ENCODE measurements at regions not wholly inside any gene's neighbourhood (a gene's known extent, or its start where the extent isn't known, plus 50 kb on each side); places are given as distances from the start of the nearest gene placed in this dataset.

GRCh38 chr6:23754197-23754596 lies 371.8 kb upstream of the NRSN1 start:
- Histone ChIP-seq H3K4me3 (no peak overlapping the region), H3K9me3 (no peaks in the 10 kb centered on the region), H3K27ac (no peak overlapping the region), H3K4me1 (no peaks in the 10 kb centered on the region), H3K27me3 (no peaks in the 10 kb centered on the region), H3K36me3 (replicated peaks in 1 of 2; ENCODE audit: insufficient read depth in 1 of 2, low read depth in 2 of 2) (no peaks in the 10 kb centered on the region)
- intact Hi-C loops (cut with DNase I): no loop called here
- ATAC-seq: no peak
- TF ChIP-seq CTCF (IDR thresholded peaks at IDR 0.05): no peak
- no peak for TF ChIP-seq POLR2A (IDR thresholded peaks at IDR 0.05)
- WGBS, 2 donors: 64 to 65% methylated on average over 1 of the region's 1 CpG
- no peak for DNase-seq

GRCh38 chr6:23775127-23775526 lies 350.9 kb upstream of the NRSN1 start:
- Histone ChIP-seq H3K4me1 (no peaks in the 10 kb centered on the region), H3K27ac (no peak overlapping the region), H3K9me3 (no peaks in the 10 kb centered on the region), H3K27me3 (no peaks in the 10 kb centered on the region), H3K36me3 (replicated peaks in 1 of 2; ENCODE audit: insufficient read depth in 1 of 2, low read depth in 2 of 2) (no peaks in the 10 kb centered on the region), H3K4me3 (no peak overlapping the region)
- WGBS, 2 donors: 60 to 62% methylated on average over 5 of the region's 5 CpGs
- ATAC-seq (no peak), DNase-seq (no peak)
- TF ChIP-seq POLR2A (IDR thresholded peaks at IDR 0.05) (no peak), CTCF (IDR thresholded peaks at IDR 0.05) (no peak)
- intact Hi-C loops (cut with DNase I): no loop called here

GRCh38 chr6:23783901-23784300 lies 342.1 kb upstream of the NRSN1 start:
- Histone ChIP-seq H3K27ac (no peak overlapping the region), H3K4me1 (no peaks in the 10 kb centered on the region), H3K36me3 (replicated peaks in 1 of 2; ENCODE audit: insufficient read depth in 1 of 2, low read depth in 2 of 2) (no peaks in the 10 kb centered on the region), H3K9me3 (no peaks in the 10 kb centered on the region), H3K27me3 (no peaks in the 10 kb centered on the region), H3K4me3 (no peak overlapping the region)
- WGBS, 2 donors: 50 to 51% methylated on average over 2 of the region's 2 CpGs
- no peak for DNase-seq
- intact Hi-C loops (cut with DNase I): no loop called here
- no peak for ATAC-seq
- TF ChIP-seq CTCF (IDR thresholded peaks at IDR 0.05): no peak
- TF ChIP-seq POLR2A (IDR thresholded peaks at IDR 0.05): no peak

GRCh38 chr6:23784301-23784919 lies 341.6 kb upstream of the NRSN1 start:
- no peaks in the 10 kb centered on the region for H3K9me3 ChIP-seq
- H3K27me3 ChIP-seq: no peaks in the 10 kb centered on the region
- H3K4me1 ChIP-seq: no peaks in the 10 kb centered on the region
- DNase-seq (no peak), ATAC-seq (no peak)
- intact Hi-C loops (cut with DNase I): no loop called here
- H3K36me3 ChIP-seq (replicated peaks in 1 of 2; ENCODE audit: insufficient read depth in 1 of 2, low read depth in 2 of 2): no peaks in the 10 kb centered on the region
- 48 to 52% methylated on average over 7 of the region's 7 CpGs for WGBS, 2 donors
- H3K27ac ChIP-seq: no peak overlapping the region
- H3K4me3 ChIP-seq: no peak overlapping the region
- TF ChIP-seq CTCF (IDR thresholded peaks at IDR 0.05) (no peak), POLR2A (IDR thresholded peaks at IDR 0.05) (no peak)

GRCh38 chr6:23790756-23791155 lies 335.3 kb upstream of the NRSN1 start:
- Histone ChIP-seq H3K4me3 (no peak overlapping the region), H3K9me3 (no peaks in the 10 kb centered on the region), H3K4me1 (no peaks in the 10 kb centered on the region), H3K27me3 (no peaks in the 10 kb centered on the region), H3K36me3 (replicated peaks in 1 of 2; ENCODE audit: insufficient read depth in 1 of 2, low read depth in 2 of 2) (no peaks in the 10 kb centered on the region), H3K27ac (no peak overlapping the region)
- intact Hi-C loops (cut with DNase I): no loop called here
- TF ChIP-seq POLR2A (IDR thresholded peaks at IDR 0.05) (no peak), CTCF (IDR thresholded peaks at IDR 0.05) (no peak)
- 74 to 92% methylated on average over 2 of the region's 2 CpGs for WGBS, 2 donors
- no peak for ATAC-seq
- DNase-seq: no peak
